Heart right ventricle (tissue), 16 donors: ENCODE measurements at regions not wholly inside any gene's neighbourhood (a gene's known extent, or its start where the extent isn't known, plus 50 kb on each side); places are given as distances from the start of the nearest gene placed in this dataset.

Source experiments
- ATAC-seq, 8 donors: fragments of 200-7000 bp; cut with Tn5 transposase; one replicate each; pipeline ENCODE4 v1.9.1; 2020; ENCODE audit warnings: mild to moderate bottlenecking in 8 of 8, moderate library complexity in 8 of 8, moderate number of reproducible peaks in 1 of 8
- DNase-seq, 2 donors: peaks; one replicate each; pipeline ENCODE4 v3.0.0-alpha.2; 2020
- H3K27ac ChIP-seq, 10 donors: fragments of 200-600 bp; sonication (generic) in 2 of 10; one replicate each; pipeline versions ENCODE4 v1.5.0 to v1.8.0; 2020 to 2022; ENCODE audit warnings: mild to moderate bottlenecking in 3 of 10
- H3K27me3 ChIP-seq, 7 donors: fragments of 200-600 bp; one replicate each; pipeline ENCODE4 v1.8.0; 2021 to 2022; ENCODE audit warnings: mild to moderate bottlenecking in 2 of 7
- H3K36me3 ChIP-seq, 9 donors: fragments of 200-600 bp; sonication (generic) in 1 of 9; one replicate each; pipeline versions ENCODE4 v1.5.0 to v1.8.0; 2020 to 2022; ENCODE audit warnings: mild to moderate bottlenecking in 2 of 9
- H3K4me1 ChIP-seq, 9 donors: fragments of 200-600 bp; sonication (generic) in 1 of 9; one replicate each; pipeline versions ENCODE4 v1.5.0 to v1.8.0; 2020 to 2022; ENCODE audit warnings: mild to moderate bottlenecking in 4 of 9
- H3K4me3 ChIP-seq, 10 donors: fragments of 200-600 bp; sonication (generic) in 2 of 10; one replicate each; pipeline versions ENCODE4 v1.5.0 to v1.8.0; 2020 to 2022; ENCODE audit warnings: mild to moderate bottlenecking in 7 of 10, moderate library complexity in 2 of 10
- H3K9me3 ChIP-seq, 11 donors: fragments of 200-600 bp in 10 of 11; sonication (generic) in 2 of 11; one replicate each; pipeline versions ENCODE4 v1.5.0 to v1.8.0; 2013 to 2022; ENCODE audit warnings: mild to moderate bottlenecking in 2 of 11, control low read depth in 1 of 11, moderate library complexity in 1 of 11
- WGBS, 2 donors: extraction: QIAGEN DNeasy Blood & Tissue Kit; methylation state at CpG; one replicate each; pipeline ENCODE4 v1.1.7; 2013; ENCODE audit warnings: inconsistent platforms in 1 of 2; 5-methylcytosine and 5-hydroxymethylcytosine counted together
- intact Hi-C, 10 donors: fragments of 100-400 bp; cut with DNase I; formaldehyde crosslinking; loops; one replicate each; pipeline versions ENCODE4 v1.11.1 to v1.14.2; 2022
- TF ChIP-seq, protein P1 (sequence below), 9 donors: fragments of 200-600 bp; sonication (generic) in 2 of 9; IDR thresholded peaks; one replicate each; pipeline versions ENCODE4 v1.5.0 to v1.8.0; 2021 to 2022; ENCODE audit warnings: antibody characterized with exemption in 9 of 9, mild to moderate bottlenecking in 5 of 9, moderate library complexity in 1 of 9
- donor health status: Arrhythmogenic right ventricular cardiomyopathy.
- donor health status: ischemic (EF 13 %, LVEDD 7.1; RV severe dilation, severe dysfunction).
- donor health status: healthy with polysubstance abuse.
- donor health status: DM: no; HTN: yes; CAD: no.
- donor health status: DM: no; HTN: no; CAD: no.
- donor health status: ischemic (EF 25% LVEDD 6.9; RV normal size, moderate dysfunction).
- donor health status: ischemic (EF 25% LVEDD 5.7; RV mildly dilated, moderate dysfunction).
- donor health status: healthy.
- donor health status: DM: yes; HTN: yes; CAD: no.
- donor health status: Ischemic cardiomyopathy.
- donor health status: ischemic (EF 35%, LVEDD 5.7; RV mildly dilated, moderate dysfunction).
- donor health status: nonischemic (EF 11% LVEDD 7.7; RV severe dilation, severe dysfunction).
- donor health status: DM: yes; HTN: yes; CAD: no.
- donor health status: PGD.
- donor health status: ischemic (EF 29% LVEDD 5.4; RV normal size, mild dysfunction).
- donor health status: nonischemic (EF 23%, LVEDD 6.1; RV moderate dilation, normal function).

DNA sequence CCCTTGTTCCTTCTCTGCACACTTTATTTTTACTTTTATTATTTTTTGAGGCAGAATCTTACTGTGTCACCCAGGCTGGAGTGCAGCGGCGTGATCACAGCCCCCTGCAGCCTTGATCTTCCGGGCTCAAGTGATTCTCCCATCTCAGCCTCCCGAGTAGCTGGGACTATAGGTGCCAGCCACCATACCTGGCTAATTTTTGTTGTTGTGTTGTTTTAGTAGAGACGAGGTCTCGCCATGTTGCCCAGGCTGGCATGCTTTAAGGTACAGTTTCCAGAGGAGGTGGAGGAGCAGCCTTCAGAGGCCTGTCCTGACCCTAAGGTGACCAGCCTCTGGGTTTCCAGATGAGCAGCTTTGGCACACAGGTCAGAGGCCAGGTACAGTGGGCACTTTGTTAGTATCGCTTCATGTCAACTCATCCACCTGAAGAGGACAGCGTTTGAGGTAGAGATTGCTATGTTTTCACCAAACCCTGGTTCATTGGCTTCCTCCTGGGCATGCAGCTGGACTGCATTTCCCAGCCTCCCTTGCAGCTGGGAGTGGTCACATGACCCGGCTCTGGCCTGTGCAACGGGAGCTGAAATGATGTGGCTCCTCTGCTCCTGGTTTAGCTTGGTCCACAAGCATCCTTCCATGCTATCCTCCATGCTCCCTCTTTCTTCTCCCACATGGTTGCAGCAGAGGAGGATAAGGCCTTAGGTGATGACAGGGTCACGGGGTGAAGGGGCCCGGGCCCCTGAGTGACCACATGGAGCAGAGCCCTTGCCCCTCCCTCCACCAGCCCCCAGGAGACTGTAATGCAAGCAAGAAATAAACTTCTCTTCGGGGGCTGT, 139.3 kb upstream of the IER5L start:
- Histone ChIP-seq H3K9me3 (no peaks in the 10 kb centered on the region), H3K27me3 (no peaks in the 10 kb centered on the region), H3K36me3 (no peaks in the 10 kb centered on the region), H3K27ac (peak overlapping the region in 8 of 10 donors; percentile 24 to 95 (median 88)), H3K4me1 (peaks cover 24 to 77% (median 51%) of the 10 kb centered on the region in 9 donors), H3K4me3 (no peak overlapping the region)
- TF ChIP-seq, protein P1, sequence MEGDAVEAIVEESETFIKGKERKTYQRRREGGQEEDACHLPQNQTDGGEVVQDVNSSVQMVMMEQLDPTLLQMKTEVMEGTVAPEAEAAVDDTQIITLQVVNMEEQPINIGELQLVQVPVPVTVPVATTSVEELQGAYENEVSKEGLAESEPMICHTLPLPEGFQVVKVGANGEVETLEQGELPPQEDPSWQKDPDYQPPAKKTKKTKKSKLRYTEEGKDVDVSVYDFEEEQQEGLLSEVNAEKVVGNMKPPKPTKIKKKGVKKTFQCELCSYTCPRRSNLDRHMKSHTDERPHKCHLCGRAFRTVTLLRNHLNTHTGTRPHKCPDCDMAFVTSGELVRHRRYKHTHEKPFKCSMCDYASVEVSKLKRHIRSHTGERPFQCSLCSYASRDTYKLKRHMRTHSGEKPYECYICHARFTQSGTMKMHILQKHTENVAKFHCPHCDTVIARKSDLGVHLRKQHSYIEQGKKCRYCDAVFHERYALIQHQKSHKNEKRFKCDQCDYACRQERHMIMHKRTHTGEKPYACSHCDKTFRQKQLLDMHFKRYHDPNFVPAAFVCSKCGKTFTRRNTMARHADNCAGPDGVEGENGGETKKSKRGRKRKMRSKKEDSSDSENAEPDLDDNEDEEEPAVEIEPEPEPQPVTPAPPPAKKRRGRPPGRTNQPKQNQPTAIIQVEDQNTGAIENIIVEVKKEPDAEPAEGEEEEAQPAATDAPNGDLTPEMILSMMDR (IDR thresholded peaks at IDR 0.05) = no peak
- WGBS, 2 donors = 80 to 82% methylated on average over 13 of the region's 13 CpGs
- peak in 1 of 2 donors; percentile 30 for DNase-seq
- no peak for ATAC-seq
- intact Hi-C loops = loop anchor here in 3 of 10 donors (5.0 to 10.0 kb wide), 2 partner anchors 60 to 133 kb away; no protein-coding TSS in a partner anchor

- Histone ChIP-seq H3K27ac (peak overlapping the region in 9 of 10 donors; percentile 6 to 94 (median 70)), H3K9me3 (no peaks in the 10 kb centered on the region), H3K27me3 (no peaks in the 10 kb centered on the region), H3K4me1 (peaks cover 24 to 68% (median 50%) of the 10 kb centered on the region in 9 donors), H3K36me3 (no peaks in the 10 kb centered on the region), H3K4me3 (no peak overlapping the region)
- ATAC-seq (no peak), DNase-seq (no peak)
- TF ChIP-seq, protein P1 (IDR thresholded peaks at IDR 0.05) = no peak
- 89 to 93% methylated on average over 14 of the region's 14 CpGs for WGBS, 2 donors
- intact Hi-C loops = loop anchor here in 3 of 10 donors (5.0 to 10.0 kb wide), 2 partner anchors 59 to 132 kb away; no protein-coding TSS in a partner anchor
These were observed 138.4 kb upstream of the IER5L start for GRCh38 chr9:129316281-129317030.

DNA sequence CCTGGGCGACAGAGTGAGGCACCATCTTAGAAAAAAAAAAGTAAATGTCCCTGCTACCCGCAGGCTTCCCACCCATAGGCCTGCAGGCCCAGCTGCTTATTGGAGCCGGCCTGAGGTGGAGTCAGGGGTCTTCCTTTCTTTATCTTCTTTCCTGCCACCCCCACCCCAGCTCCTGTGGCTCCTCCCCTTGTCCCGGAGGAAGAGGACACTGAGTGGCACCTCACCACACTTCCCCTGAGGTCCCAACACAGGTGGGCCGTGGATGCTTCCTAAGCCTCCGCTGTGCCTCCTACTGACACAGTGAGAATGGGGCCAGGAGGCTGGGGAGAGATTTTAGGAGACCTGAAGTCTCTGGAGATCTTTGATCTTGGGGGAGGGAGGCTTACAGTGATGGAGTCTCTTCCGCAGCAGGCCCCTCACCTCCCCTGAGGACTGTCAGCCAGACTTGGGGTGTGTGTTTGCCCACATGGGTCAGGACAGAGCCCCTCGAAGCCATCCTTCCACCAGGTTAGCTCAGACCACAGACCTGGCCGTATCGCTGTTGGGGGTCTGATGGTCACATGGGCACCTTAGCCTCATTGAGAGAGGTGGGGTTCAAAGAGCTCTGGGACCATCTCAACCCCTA, 135.4 kb upstream of the IER5L start:
- ATAC-seq (no peak), DNase-seq (no peak)
- Histone ChIP-seq H3K27me3 (no peaks in the 10 kb centered on the region), H3K4me3 (no peak overlapping the region), H3K36me3 (no peaks in the 10 kb centered on the region), H3K4me1 (peaks cover 2 to 38% (median 21%) of the 10 kb centered on the region in 9 donors), H3K27ac (no peak overlapping the region), H3K9me3 (peaks cover 0 to 6% (median 0%) of the 10 kb centered on the region in 11 donors)
- TF ChIP-seq, protein P1 (IDR thresholded peaks at IDR 0.05) = no peak
- 76 to 89% methylated on average over 10 of the region's 10 CpGs for WGBS, 2 donors
- intact Hi-C loops = loop anchor here in 2 of 10 donors (5.0 to 10.0 kb wide), 2 partner anchors 41 to 129 kb away; no protein-coding TSS in a partner anchor
